Left lung (tissue), 4 donors: ENCODE measurements at regions not wholly inside any gene's neighbourhood (a gene's known extent, or its start where the extent isn't known, plus 50 kb on each side); places are given as distances from the start of the nearest gene placed in this dataset.
A peak's percentile ranks its signal among the peaks of the same experiment; 100 is the strongest.
"Not testable (repeated sequence)": the region's sequence is repeated elsewhere in the genome, so short reads cannot be mapped to it uniquely, and the experiment has no call there.

ENCODE experiments used
- ATAC-seq: fragments of 200-7000 bp; cut with Tn5 transposase; one replicate; pipeline ENCODE4 v1.9.1; 2020; ENCODE audit warnings: moderate library complexity
- DNase-seq, 4 donors: peaks; one replicate each; pipeline ENCODE4 v3.0.0-alpha.2; 2013 to 2020
- H3K27ac ChIP-seq, 2 donors: fragments of 200-600 bp; sonication (generic) in 1 of 2; one replicate each; pipeline versions ENCODE4 v1.5.0 to v1.8.0; 2020 to 2021
- H3K27me3 ChIP-seq, 2 donors: fragments of 200-600 bp; sonication (generic) in 1 of 2; one replicate each; pipeline versions ENCODE4 v1.5.0 to v1.8.0; 2020 to 2021
- H3K36me3 ChIP-seq, 2 donors: fragments of 200-600 bp; sonication (generic) in 1 of 2; one replicate each; pipeline versions ENCODE4 v1.5.0 to v1.8.0; 2020 to 2021
- H3K4me1 ChIP-seq, 2 donors: fragments of 200-600 bp; one replicate each; pipeline ENCODE4 v1.8.0; 2021
- H3K4me3 ChIP-seq, 2 donors: fragments of 200-600 bp; sonication (generic) in 1 of 2; one replicate each; pipeline versions ENCODE4 v1.5.0 to v1.8.0; 2020 to 2021; ENCODE audit warnings: mild to moderate bottlenecking in 1 of 2
- H3K9me3 ChIP-seq, 2 donors: fragments of 200-600 bp; sonication (generic) in 1 of 2; one replicate each; pipeline versions ENCODE4 v1.5.0 to v1.8.0; 2020 to 2021
- intact Hi-C, 2 donors: fragments of 100-400 bp; cut with DNase I; formaldehyde crosslinking; loops; one replicate each; pipeline versions ENCODE4 v1.11.2 to v1.14.2; 2022
- TF ChIP-seq, protein P1 (sequence below), 2 donors: fragments of 200-600 bp; sonication (generic) in 1 of 2; IDR thresholded peaks; one replicate each; pipeline versions ENCODE4 v1.5.0 to v1.8.0; 2021; ENCODE audit warnings: antibody characterized with exemption in 2 of 2
- donor health status: DM: no; HTN: yes; CAD: no.
- donor health status: DM: no; HTN: no; CAD: no.

DNA sequence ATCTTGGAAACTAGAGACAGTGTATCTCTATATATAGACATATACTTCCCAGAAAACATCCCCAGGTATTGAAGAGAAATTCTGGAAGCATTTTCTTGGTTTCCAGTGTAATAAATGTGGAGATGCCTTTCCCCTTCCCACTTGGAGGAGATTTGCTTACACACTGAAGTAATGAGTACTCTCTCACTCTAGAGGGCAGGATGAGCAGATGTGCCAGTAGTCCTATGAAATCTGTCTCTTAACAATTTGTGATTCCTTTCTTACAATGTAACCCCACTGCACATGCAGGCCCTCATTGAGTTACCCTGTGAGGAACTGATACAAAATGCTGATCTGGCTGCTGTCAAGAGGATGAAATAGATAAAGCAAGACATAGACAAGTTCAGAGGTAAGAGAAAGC lies 567.2 kb downstream of the SLCO4C1 start:
- intact Hi-C loops = no loop called here
- H3K36me3 ChIP-seq = no peaks in the 10 kb centered on the region
- H3K4me3 ChIP-seq = no peak overlapping the region
- TF ChIP-seq, protein P1, sequence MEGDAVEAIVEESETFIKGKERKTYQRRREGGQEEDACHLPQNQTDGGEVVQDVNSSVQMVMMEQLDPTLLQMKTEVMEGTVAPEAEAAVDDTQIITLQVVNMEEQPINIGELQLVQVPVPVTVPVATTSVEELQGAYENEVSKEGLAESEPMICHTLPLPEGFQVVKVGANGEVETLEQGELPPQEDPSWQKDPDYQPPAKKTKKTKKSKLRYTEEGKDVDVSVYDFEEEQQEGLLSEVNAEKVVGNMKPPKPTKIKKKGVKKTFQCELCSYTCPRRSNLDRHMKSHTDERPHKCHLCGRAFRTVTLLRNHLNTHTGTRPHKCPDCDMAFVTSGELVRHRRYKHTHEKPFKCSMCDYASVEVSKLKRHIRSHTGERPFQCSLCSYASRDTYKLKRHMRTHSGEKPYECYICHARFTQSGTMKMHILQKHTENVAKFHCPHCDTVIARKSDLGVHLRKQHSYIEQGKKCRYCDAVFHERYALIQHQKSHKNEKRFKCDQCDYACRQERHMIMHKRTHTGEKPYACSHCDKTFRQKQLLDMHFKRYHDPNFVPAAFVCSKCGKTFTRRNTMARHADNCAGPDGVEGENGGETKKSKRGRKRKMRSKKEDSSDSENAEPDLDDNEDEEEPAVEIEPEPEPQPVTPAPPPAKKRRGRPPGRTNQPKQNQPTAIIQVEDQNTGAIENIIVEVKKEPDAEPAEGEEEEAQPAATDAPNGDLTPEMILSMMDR (IDR thresholded peaks at IDR 0.05) = no peak
- no peaks in the 10 kb centered on the region for H3K9me3 ChIP-seq
- H3K4me1 ChIP-seq = no peaks in the 10 kb centered on the region
- H3K27me3 ChIP-seq = no peaks in the 10 kb centered on the region
- DNase-seq = no peak
- no peak overlapping the region for H3K27ac ChIP-seq
- no peak for ATAC-seq

GRCh38 chr5:101721543-101721942 lies 574.5 kb downstream of the SLCO4C1 start:
- no peak overlapping the region for H3K27ac ChIP-seq
- no peaks in the 10 kb centered on the region for H3K27me3 ChIP-seq

GRCh38 chr5:101720033-101720432 lies 576.1 kb downstream of the SLCO4C1 start:
- H3K4me1 ChIP-seq = no peaks in the 10 kb centered on the region
- H3K4me3 ChIP-seq = no peak overlapping the region
- no peak overlapping the region for H3K27ac ChIP-seq
- TF ChIP-seq, protein P1 (IDR thresholded peaks at IDR 0.05) = no peak
- no peak for DNase-seq
- no peaks in the 10 kb centered on the region for H3K9me3 ChIP-seq
- H3K27me3 ChIP-seq = no peaks in the 10 kb centered on the region
- intact Hi-C loops = no loop called here
- H3K36me3 ChIP-seq = no peaks in the 10 kb centered on the region
- no peak for ATAC-seq

More at GRCh38 chr5:101721543-101721942, 574.5 kb downstream of the SLCO4C1 start:
- TF ChIP-seq, protein P1 (IDR thresholded peaks at IDR 0.05) = no peak
- no peaks in the 10 kb centered on the region for H3K9me3 ChIP-seq
- DNase-seq (no peak), ATAC-seq (no peak)
- H3K4me3 ChIP-seq = no peak overlapping the region
- intact Hi-C loops = no loop called here
- H3K4me1 ChIP-seq = no peaks in the 10 kb centered on the region
- no peaks in the 10 kb centered on the region for H3K36me3 ChIP-seq

- H3K27ac ChIP-seq = no peak overlapping the region
- H3K36me3 ChIP-seq = no peaks in the 10 kb centered on the region
- TF ChIP-seq, protein P1 (IDR thresholded peaks at IDR 0.05) = no peak
- DNase-seq (no peak), ATAC-seq (no peak)
- no peak overlapping the region for H3K4me3 ChIP-seq
- intact Hi-C loops = no loop called here
- H3K4me1 ChIP-seq = no peaks in the 10 kb centered on the region
- no peaks in the 10 kb centered on the region for H3K9me3 ChIP-seq
- H3K27me3 ChIP-seq = no peaks in the 10 kb centered on the region
Measured at GRCh38 chr5:101717721-101718120, 578.4 kb downstream of the SLCO4C1 start.

DNA sequence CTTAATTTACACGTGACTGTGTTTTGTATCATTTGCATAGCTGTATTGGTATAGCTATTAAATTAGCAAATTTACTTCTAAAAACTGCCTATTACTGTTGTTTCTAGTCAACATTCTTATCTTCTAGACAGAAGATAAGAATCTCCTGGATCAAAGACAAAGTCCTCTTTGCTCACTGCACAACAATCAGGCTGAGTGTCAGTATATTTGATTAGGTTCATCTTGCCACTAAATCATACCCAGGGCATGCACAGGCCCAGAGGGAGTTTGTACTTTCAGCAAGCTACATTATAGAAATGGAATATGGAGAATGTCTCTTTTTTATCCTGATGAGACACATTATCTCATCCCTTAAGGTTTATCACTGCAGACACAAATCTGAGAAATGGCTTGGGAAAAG lies 579.1 kb downstream of the SLCO4C1 start:
- DNase-seq = no peak
- TF ChIP-seq, protein P1 (IDR thresholded peaks at IDR 0.05) = no peak

GRCh38 chr5:101715790-101716189 lies 580.3 kb downstream of the SLCO4C1 start:
- intact Hi-C loops, H3K4me3 ChIP-seq, H3K27ac ChIP-seq, H3K36me3 ChIP-seq, H3K4me1 ChIP-seq, H3K27me3 ChIP-seq, ATAC-seq, H3K9me3 ChIP-seq: not testable (repeated sequence)
- peak in 1 of 4 donors; percentile 14 for DNase-seq

More for the DNA sequence above, 579.1 kb downstream of the SLCO4C1 start:
- no peak for ATAC-seq
- H3K4me1 ChIP-seq = no peaks in the 10 kb centered on the region
- intact Hi-C loops = no loop called here
- H3K9me3 ChIP-seq = no peaks in the 10 kb centered on the region
- H3K36me3 ChIP-seq = no peaks in the 10 kb centered on the region
- no peak overlapping the region for H3K27ac ChIP-seq
- H3K27me3 ChIP-seq = no peaks in the 10 kb centered on the region
- H3K4me3 ChIP-seq = no peak overlapping the region
